Bronchial epithelial cell (primary cell): ENCODE measurements at regions not wholly inside any gene's neighbourhood (a gene's known extent, or its start where the extent isn't known, plus 50 kb on each side); places are given as distances from the start of the nearest gene placed in this dataset.

Experiments
- DNase-seq: peaks from one replicate; pipeline ENCODE4 v3.0.0-alpha.2; 2010; ENCODE audit warnings: low read depth
- FAIRE-seq: peaks from 2 replicates; lab custom pipeline; 2011; peaks lifted over from hg19 to GRCh38; lab: Jason Lieb, UNC
- H3K27me3 ChIP-seq: 2 replicates; pipeline ENCODE4 v1.5.1; 2011; ENCODE audit warnings: low read length; ENCODE audit not compliant: control insufficient read depth, insufficient read depth
- H3K36me3 ChIP-seq: 2 replicates; pipeline ENCODE4 v1.5.1; 2011; ENCODE audit warnings: low read length; ENCODE audit not compliant: control insufficient read depth, insufficient read depth
- H3K4me3 ChIP-seq: 2 replicates; pipeline ENCODE4 v1.5.1; 2011; ENCODE audit warnings: mild to moderate bottlenecking, low read depth, low read length, control low read depth
- TF ChIP-seq, protein P1 (sequence below): IDR thresholded peaks from 2 replicates; pipeline ENCODE4 v1.5.1; 2011; ENCODE audit warnings: mild to moderate bottlenecking, moderate library complexity, low read length, control low read depth, inconsistent platforms; ENCODE audit not compliant: insufficient read depth, severe bottlenecking

DNA sequence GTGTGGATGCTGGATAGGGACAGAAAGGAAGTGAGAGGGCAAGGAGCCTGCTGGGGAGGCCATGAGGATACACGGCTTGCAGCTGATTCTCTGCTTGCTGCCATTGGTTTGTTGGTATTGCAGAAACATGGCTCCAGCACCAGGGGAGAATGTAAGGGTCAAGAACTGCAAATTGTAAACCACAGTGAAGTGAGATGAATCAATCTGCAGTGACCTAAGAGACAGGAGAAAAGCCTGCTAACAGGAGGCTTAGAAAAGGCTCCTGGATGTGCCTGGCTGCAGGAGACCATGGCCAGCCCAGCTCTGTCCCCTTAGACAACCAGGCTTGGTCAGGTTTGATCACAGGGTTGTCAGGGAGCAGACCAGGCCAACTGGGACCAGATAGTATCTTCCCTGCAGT lies 233.7 kb upstream of the CADM1 start:
- Histone ChIP-seq H3K36me3 (no peaks in the 10 kb centered on the region), H3K27me3 (no peaks in the 10 kb centered on the region), H3K4me3 (no peak overlapping the region)
- DNase-seq (no peak), FAIRE-seq (peak; percentile 62)
- TF ChIP-seq, protein P1, sequence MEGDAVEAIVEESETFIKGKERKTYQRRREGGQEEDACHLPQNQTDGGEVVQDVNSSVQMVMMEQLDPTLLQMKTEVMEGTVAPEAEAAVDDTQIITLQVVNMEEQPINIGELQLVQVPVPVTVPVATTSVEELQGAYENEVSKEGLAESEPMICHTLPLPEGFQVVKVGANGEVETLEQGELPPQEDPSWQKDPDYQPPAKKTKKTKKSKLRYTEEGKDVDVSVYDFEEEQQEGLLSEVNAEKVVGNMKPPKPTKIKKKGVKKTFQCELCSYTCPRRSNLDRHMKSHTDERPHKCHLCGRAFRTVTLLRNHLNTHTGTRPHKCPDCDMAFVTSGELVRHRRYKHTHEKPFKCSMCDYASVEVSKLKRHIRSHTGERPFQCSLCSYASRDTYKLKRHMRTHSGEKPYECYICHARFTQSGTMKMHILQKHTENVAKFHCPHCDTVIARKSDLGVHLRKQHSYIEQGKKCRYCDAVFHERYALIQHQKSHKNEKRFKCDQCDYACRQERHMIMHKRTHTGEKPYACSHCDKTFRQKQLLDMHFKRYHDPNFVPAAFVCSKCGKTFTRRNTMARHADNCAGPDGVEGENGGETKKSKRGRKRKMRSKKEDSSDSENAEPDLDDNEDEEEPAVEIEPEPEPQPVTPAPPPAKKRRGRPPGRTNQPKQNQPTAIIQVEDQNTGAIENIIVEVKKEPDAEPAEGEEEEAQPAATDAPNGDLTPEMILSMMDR: no peak

- Histone ChIP-seq H3K36me3 (no peaks in the 10 kb centered on the region), H3K4me3 (no peak overlapping the region), H3K27me3 (no peaks in the 10 kb centered on the region)
- no peak for FAIRE-seq
- DNase-seq: peak; percentile 89
- TF ChIP-seq, protein P1: peak; percentile 31
These were observed 231.9 kb upstream of the CADM1 start for GRCh38 chr11:115736146-115736545.

DNA sequence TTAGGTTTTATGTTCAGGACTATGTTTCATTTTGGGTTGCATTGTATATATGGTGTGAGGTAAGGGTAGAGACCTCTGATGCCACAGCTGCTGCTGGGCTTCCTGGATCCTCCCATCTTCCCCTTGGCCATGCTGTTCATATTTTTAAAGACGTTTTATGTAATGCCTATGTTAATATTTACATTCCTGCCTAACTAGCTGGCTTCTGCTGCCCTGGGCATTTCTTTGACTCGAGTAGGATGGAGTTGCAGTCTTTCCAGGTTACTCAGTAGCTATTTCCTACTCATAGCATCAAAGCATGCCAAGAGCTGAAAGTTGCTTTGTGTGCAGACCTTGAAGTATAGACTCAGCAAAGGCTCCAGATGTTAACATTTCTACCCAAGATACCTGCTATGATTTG lies 220.5 kb upstream of the CADM1 start:
- Histone ChIP-seq H3K27me3 (no peaks in the 10 kb centered on the region), H3K36me3 (no peaks in the 10 kb centered on the region), H3K4me3 (no peak overlapping the region)
- FAIRE-seq: peak; percentile 13
- peak; percentile 93 for DNase-seq
- TF ChIP-seq, protein P1: no peak

GRCh38 chr11:115722711-115723110 lies 218.5 kb upstream of the CADM1 start:
- no peaks in the 10 kb centered on the region for H3K36me3 ChIP-seq
- TF ChIP-seq, protein P1: no peak
- FAIRE-seq: no peak

DNA sequence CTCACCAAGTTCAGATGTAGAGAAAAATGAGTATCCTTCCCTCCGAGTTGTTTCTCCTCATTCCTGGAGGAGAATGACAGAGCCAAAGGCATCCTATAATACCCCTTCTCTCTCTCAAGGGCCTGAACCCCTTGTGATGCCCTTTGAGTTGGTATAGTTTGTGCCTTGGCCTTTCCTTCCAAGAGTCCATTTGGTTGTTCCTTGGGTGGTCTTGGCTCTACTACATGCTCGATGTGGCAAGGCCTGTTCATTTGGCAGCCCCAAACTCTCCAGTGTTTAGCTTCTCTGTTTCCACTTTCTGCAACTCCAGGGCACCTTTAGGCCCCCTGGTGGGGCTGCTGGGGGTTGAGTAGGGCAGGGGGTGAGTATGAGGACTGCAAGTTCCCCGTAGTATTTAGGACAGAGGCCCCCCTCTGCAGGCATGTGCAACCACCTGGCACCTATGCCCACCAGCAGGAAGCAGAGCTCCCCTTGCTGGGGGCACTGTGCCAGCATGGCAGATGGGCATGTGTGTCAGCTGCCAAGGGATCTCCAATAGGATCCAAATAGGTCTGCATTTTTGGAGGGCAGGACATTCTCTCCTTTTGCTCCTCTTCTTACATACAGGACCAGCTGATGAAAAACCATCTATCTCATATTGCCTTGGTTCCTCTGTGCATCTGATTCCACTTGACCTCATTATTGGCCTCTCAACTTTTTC lies 217.2 kb upstream of the CADM1 start:
- no peaks in the 10 kb centered on the region for H3K27me3 ChIP-seq
- FAIRE-seq (no peak), DNase-seq (no peak)
- TF ChIP-seq, protein P1: no peak
- H3K4me3 ChIP-seq: no peak overlapping the region
- no peaks in the 10 kb centered on the region for H3K36me3 ChIP-seq

More at GRCh38 chr11:115722711-115723110, 218.5 kb upstream of the CADM1 start:
- H3K4me3 ChIP-seq: no peak overlapping the region
- DNase-seq: no peak
- H3K27me3 ChIP-seq: no peaks in the 10 kb centered on the region
